GM18909 (cell line): ENCODE measurements at regions not wholly inside any gene's neighbourhood (a gene's known extent, or its start where the extent isn't known, plus 50 kb on each side); places are given as distances from the start of the nearest gene placed in this dataset.

Experiments used
- ATAC-seq: cut with Tn5 transposase; IDR thresholded peaks from one replicate; pipeline ENCODE4 v1.9.1; 2021; ENCODE audit warnings: mild to moderate bottlenecking; ENCODE audit not compliant: unreplicated experiment, poor library complexity

DNA sequence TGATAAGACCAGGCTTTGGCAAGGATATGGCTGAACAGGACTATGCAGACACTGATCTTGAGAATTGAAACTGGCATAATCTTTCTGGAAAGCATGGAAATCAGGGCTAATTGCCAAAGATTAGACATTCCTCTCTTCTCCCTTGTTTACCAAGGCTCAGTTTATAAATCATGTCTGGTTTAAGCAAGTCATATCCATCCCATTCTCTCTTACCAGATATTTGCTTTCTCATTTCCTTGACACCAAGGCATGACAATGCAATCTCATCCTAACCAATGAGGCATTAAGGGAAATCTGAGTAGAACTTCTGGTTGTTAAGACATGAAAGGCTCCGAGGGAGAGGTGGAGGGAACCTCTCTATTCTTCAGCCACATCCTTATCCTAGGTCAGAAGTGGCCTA lies 110.3 kb upstream of the CEP85L start:
- ATAC-seq = no peak

DNA sequence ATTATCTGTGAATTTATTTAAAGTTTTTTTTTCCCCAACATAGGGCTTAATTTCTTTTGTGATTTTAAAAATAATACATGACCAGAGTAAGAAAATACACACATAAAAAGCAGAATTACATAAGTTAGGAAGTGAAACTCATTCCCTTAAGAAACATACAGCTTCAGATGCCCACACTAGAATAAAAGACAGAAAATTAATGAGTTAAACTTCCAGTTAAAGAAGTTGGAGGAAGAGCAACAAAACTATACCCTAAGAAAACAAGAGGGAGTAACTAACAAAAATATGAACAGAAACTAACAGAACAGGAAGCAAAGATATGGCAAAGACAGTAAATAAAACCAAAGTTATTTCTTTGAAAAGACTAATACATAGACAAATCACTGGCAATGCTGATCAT lies 107.6 kb upstream of the CEP85L start:
- ATAC-seq = no peak

DNA sequence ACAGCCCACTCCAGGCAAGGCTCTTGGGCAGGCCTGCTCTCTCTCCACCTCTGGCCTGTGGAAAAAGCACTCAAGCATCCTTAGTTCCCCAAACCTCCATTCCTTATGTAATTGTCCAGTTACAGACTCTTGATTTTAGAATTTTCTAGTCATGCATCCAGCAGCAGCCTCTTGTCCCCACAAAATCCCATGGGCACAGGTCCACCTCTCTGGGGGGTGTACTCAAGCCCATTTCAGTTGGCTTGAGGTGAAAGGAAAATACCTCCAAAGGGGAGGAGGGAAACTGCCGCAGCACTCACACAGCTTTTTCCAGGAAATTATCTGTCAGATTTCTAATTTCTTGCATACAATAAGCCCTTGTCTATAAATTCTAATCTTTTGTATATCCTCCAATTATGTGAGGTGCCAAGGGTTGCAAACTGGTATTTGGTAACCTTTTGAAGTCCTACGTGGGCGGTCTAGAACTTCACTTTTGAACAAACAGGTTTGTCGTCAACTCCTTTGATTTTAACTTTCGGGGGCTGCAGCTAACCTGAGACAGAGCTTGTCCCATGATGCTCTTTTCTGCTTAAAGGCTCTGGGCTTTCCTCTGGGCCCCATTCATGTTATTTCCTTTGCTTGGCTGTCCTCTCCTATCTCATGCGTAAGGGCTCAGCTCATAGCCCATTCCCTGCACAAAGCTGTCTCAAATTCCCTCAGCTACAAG lies 104.7 kb upstream of the CEP85L start:
- no peak for ATAC-seq

- ATAC-seq = no peak
These were observed 101.4 kb upstream of the CEP85L start for GRCh38 chr6:118752803-118753202.

GRCh38 chr6:118751072-118751471 lies 99.7 kb upstream of the CEP85L start:
- ATAC-seq = no peak

DNA sequence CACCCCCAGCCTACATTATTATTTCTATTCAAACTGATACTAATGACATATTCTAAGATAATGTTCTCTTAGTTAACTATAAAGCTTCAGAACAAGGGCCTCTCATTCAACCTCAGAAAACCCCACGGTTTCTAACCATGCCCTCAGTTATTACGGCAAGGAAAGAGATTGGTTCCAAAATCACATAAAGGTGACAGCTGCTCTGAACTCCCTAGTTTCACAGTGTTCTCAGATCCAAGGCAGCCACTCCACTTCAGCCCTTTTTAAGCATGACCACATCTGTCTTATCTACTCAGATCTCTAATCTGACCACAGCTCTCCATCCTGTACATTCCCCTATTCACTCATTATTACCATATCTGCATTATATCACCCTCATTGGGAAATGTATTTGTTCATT lies 98.8 kb upstream of the CEP85L start:
- ATAC-seq = no peak

DNA sequence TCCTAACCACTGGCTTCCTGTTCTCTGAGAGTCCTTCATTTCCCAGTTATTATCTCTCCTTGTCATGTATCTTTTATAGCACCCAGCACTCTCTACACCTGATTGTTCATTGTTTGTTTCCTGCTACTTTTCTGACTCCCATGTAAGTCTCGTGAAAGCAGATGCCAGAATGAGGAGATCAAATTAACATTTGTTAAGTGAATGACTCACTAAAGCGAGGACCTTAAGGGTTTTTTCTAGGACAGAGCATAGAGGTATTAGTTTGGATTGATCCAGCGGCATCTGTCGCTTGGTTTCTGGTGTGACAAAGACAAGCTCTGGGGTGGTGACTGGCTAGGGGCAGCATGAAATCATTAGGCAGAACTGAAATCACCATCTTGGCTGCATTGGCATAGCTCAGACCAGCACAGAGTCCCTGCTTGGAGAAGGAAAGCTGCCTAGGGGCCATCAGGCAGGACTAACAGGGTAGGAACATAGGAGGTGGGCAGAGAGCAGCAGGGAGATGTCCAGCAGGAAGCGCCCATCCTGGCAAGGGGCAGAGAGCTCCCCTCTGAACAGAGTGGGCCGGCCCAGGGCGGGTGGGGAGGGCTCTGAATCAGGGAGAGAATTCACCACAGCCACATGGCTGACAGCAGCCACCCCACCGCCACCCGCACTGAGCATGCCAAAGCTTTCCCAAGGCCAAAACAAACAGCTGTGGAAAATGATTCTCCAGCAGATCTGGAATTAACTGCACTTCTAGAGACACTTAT lies 97.1 kb upstream of the CEP85L start:
- no peak for ATAC-seq

DNA sequence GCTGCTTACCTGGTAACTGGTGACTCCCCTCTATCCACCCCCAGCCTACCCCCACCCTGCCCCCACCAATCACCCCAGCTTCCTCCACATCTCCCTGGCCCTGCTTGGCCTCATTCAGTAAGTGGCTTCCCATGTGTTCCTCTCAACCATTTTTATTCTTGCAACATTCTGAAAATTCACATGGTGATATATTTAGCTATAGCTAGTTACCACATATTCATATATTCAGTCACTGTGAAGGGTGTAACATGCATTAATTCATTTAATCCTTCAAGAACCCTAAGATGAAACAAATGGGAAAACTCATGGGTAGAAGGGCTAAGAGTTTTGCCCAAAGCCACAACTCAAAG lies 95.4 kb upstream of the CEP85L start:
- ATAC-seq = no peak

GRCh38 chr6:118746145-118746824 lies 94.9 kb upstream of the CEP85L start:
- ATAC-seq = no peak

DNA sequence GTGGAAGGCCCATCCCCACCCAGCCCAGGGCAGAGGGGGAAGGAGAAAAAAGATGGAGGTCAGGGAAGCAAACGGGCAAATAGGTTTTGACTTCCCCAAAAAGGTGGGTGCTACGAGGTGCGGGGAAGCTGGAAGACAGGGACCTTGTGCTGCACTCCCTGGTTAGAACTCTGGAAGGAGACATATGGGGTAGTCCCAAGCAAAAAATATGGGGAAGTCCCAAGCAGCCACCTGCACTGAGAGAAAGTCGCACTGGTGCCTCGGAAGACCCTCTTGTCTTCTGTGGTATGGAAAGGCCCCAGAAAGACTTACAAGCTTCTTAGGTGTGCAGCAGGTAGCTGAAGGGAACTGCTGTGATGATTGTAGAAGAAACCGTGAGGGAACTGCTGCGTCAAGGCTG lies 93.8 kb upstream of the CEP85L start:
- ATAC-seq = no peak

DNA sequence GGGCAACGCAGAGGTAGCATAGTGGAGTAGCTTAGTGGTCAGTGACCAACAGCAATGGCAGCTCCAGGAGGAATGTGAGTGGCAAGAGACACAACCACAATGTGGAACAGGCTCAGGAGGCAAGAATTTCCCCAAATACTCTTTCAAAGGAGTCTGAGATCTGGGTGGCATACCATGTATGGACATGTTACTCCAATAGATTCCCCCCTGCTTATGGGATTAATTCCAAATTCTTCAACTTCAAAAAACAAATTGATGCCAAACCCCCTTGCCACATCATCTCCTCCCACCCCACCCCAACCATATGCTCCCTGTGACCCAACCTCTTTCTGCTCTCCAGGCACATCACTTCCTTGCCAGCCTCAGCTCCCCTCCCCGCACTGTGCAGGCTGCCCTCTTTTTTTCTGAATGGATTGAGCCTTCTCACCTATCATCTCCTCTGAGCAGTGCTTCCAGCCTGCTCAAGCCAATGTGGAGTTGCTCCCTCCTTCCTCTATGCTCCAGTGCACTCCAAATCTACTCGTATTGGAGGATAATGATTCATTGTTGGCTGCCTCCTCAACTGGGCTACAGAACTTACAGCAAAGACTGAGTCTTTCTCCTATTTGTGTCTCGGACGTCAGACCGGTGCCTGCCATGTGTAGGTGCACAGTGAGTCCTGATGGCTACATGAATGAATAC lies 93.0 kb upstream of the CEP85L start:
- ATAC-seq = no peak

GRCh38 chr6:118743746-118744145 lies 92.4 kb upstream of the CEP85L start:
- no peak for ATAC-seq

- ATAC-seq = no peak
These were observed 89.0 kb upstream of the CEP85L start for GRCh38 chr6:118740372-118740771.

DNA sequence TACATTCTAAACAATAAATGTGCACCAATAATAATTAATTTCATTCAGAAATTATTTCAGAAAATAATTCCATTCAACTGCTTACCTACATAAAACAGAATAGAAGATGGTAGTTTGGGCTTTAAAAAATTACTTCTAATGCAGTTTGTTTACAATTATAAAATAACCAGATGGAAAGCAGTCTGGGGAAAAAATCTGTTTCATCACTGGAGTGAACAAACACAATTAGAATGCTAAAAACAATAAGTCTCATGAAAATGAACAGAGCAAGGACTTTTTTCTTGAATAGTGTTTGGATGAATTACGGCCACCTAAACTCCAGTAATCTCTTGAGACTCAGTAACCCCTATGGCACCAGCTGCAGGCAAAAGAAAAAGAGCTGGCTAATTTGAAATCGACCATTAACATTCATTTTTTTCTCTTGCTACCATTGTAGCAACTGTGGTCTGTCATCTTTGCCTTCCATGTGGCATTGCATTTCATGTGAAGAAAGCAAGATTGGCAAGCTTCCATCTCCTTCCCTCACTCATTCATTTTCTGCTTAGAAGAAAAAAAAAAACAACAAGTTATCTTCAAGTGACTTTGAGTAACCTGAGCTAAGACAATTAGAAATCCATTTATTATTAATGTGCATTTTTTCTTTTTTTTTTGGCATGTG lies 88.4 kb upstream of the CEP85L start:
- ATAC-seq = no peak

DNA sequence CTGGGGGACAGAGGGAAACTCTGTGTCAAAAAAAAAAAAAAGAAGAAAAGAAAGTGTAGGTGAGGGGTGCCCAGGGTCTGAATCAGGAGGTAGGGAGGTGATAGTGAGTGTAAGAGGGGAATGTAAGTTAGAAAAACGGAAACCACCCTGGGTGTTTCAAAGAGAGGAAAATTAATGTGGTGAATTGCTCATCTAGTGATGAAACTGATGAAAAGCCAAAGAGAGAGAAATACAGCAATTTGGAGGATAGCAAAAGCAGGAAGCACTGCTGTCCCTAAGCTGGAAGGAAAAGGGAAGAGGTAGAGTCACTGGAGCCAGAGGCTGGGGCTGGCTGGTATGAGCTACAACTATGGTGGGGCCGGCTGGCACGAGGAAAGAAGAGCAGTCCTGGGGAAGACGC lies 85.0 kb upstream of the CEP85L start:
- ATAC-seq = no peak

- no peak for ATAC-seq
These were observed 83.9 kb upstream of the CEP85L start for GRCh38 chr6:118735320-118735719.

GRCh38 chr6:118725944-118726343 lies 74.6 kb upstream of the CEP85L start:
- no peak for ATAC-seq

GRCh38 chr6:118724211-118724610 lies 72.8 kb upstream of the CEP85L start:
- ATAC-seq = peak; percentile 95

- no peak for ATAC-seq
These were observed 71.7 kb upstream of the CEP85L start for GRCh38 chr6:118722829-118723813.
